Neural progenitor cell (in vitro differentiated cells): ENCODE measurements at regions not wholly inside any gene's neighbourhood (a gene's known extent, or its start where the extent isn't known, plus 50 kb on each side); places are given as distances from the start of the nearest gene placed in this dataset.

Experiments
- EZH2 ChIP-seq: fragments of 200-600 bp; sonication (generic); IDR thresholded peaks from 2 replicates; pipeline ENCODE4 v1.6.1; 2017; ENCODE audit warnings: antibody characterized with exemption, mild to moderate bottlenecking, moderate library complexity
- TF ChIP-seq, protein P1 (sequence below): fragments of 200-600 bp; sonication (generic); IDR thresholded peaks from 2 replicates; pipeline ENCODE4 v1.5.1; 2017; ENCODE audit warnings: antibody characterized with exemption, mild to moderate bottlenecking

DNA sequence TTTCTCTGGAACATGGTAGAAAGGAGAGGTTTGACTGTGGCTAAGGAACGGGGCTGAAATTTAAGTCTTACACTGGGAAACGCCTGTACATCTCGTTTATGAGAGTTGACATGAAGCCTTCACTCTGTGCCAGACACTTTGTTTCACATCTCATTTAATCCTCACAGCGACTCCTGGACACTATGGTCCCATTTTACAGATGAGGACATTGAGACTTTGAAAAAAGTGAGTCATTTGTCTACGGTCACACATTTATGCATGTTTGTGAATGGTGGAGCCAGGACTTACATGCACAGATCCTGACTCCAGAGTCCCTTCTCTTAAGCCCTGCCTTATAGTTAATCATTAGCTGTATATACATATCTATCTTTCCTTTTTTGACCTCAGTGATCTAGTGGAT lies 318.4 kb upstream of the EEF2KMT start:
- TF ChIP-seq, protein P1, sequence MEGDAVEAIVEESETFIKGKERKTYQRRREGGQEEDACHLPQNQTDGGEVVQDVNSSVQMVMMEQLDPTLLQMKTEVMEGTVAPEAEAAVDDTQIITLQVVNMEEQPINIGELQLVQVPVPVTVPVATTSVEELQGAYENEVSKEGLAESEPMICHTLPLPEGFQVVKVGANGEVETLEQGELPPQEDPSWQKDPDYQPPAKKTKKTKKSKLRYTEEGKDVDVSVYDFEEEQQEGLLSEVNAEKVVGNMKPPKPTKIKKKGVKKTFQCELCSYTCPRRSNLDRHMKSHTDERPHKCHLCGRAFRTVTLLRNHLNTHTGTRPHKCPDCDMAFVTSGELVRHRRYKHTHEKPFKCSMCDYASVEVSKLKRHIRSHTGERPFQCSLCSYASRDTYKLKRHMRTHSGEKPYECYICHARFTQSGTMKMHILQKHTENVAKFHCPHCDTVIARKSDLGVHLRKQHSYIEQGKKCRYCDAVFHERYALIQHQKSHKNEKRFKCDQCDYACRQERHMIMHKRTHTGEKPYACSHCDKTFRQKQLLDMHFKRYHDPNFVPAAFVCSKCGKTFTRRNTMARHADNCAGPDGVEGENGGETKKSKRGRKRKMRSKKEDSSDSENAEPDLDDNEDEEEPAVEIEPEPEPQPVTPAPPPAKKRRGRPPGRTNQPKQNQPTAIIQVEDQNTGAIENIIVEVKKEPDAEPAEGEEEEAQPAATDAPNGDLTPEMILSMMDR, result no peak
- no peak for TF ChIP-seq EZH2
